Glomerular visceral epithelial cell (primary cell): ENCODE measurements at regions not wholly inside any gene's neighbourhood (a gene's known extent, or its start where the extent isn't known, plus 50 kb on each side); places are given as distances from the start of the nearest gene placed in this dataset.

Experiments used
- DNase-seq: peaks from one replicate; pipeline ENCODE4 v3.0.0-alpha.2; 2016; ENCODE audit errors: extremely low spot score

DNA sequence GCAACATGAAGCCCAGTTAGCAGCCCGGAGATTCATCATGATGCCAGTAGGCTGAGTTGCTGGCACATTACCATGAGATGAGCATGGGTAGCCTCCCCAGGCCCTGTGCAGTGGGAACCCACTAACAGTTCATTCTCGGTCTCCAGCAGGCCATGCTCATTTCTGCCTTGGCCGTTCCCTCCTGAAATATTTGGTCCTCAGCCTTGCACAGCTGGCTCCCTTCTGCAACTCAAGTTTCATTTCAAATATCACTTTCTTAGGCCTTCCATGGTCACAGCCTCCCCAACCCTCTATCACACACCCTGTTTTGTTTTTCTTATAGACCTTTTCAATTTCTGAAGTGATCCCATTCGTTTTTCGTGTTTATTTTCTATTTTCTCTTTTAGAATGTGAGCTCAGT lies 125.4 kb upstream of the VLDLR start:
- no peak for DNase-seq

DNA sequence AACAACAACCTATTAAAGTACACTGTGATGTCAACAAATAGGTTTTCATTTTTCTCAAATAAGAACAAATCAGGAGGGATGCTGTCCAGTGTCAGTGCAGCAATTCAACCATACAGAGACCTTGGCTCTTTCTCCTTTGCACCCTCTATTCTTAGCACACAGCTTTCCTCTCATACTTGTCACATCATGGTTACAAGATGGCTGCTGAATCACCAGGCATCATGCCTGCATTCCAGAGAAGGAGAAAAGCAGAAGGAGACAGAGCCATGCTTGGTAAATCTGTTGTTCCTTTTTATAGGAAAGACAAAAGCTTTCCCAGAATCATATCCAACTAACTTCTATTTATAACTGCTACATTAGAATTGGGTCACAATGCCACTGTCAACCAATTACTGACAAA lies 124.7 kb upstream of the VLDLR start:
- DNase-seq = no peak

- no peak for DNase-seq
Observed at GRCh38 chr9:2497666-2498400, 123.8 kb upstream of the VLDLR start.

DNA sequence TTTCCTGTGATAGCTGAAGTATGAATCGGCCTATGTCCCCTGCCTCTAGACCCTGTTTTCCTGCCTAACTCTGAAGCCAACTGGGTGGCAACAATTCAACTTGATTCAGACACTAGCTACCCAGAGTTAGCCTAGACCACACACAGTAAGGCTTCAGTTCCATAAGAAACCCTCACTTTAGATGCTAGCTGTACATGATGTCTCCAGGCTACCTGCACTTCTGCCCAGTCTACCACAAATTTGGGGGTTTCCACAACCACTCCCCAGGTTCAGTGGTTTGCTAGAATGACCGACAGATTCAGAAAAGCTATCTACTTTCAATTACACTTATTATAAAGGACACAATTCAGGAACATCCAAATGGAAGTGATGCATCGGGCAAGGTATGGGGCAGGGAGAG lies 119.4 kb upstream of the VLDLR start:
- DNase-seq = no peak

DNA sequence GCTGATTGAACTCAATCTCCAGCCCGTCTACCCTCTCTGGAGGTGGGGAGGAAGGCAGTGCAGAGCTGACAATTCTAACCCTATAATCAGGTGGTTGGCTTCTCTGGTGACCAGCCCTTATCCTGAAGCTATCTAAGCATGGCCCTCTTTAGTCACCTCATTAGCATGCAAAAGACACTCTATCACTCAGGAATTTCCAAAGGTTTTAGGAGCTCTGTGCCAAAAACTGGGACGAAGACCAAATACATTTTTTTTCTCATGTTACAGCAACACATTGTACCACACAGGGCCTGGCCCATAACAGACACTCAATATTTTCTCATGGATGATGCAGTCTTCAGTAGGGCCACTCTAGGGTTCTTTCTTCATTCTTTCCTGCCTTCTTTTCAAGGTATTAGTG lies 118.8 kb upstream of the VLDLR start:
- DNase-seq = peak; percentile 6

- no peak for DNase-seq
Observed at GRCh38 chr9:2506321-2506720, 115.3 kb upstream of the VLDLR start.

GRCh38 chr9:2523591-2523990 lies 98.0 kb upstream of the VLDLR start:
- no peak for DNase-seq

- DNase-seq = no peak
Observed at GRCh38 chr9:2524601-2525000, 97.0 kb upstream of the VLDLR start.

DNA sequence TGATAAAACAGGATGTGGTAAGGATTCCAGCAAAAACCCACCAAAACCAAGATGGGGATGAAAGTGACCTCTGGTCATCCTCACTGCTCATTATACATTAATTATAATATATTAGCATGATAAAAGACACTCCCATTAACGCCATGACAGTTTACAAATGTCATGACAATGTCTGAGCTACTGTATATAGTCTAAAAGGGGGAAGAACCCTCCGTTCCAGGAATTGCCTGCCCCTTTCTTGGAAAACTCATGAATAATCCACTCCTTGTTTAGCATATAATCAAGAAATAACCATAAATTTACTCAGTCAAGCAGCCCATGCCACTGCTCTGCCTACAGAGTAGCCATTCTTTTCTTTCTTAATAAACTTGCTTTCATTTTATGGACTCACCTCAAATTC lies 96.4 kb upstream of the VLDLR start:
- DNase-seq = no peak

- no peak for DNase-seq
Observed at GRCh38 chr9:2526071-2526828, 95.3 kb upstream of the VLDLR start.

GRCh38 chr9:2531481-2531880 lies 90.1 kb upstream of the VLDLR start:
- no peak for DNase-seq

DNA sequence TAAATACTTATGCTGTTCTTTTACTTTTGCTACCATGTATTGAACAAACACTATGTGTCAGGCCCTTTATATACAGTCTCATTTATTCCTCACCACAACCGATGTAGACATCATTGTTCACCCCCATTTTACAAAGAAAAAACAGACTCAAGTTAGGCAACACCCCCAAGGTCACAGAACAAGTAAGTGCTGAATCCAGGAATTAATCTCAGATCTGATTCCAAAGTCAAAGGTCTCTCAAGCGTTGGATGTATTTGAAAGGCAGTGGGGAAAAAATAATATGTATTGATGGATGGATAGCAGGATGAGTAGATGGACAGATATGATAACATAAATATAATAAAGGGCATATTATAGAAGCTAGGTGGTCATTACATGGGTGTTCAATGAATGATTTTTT lies 85.1 kb upstream of the VLDLR start:
- no peak for DNase-seq

DNA sequence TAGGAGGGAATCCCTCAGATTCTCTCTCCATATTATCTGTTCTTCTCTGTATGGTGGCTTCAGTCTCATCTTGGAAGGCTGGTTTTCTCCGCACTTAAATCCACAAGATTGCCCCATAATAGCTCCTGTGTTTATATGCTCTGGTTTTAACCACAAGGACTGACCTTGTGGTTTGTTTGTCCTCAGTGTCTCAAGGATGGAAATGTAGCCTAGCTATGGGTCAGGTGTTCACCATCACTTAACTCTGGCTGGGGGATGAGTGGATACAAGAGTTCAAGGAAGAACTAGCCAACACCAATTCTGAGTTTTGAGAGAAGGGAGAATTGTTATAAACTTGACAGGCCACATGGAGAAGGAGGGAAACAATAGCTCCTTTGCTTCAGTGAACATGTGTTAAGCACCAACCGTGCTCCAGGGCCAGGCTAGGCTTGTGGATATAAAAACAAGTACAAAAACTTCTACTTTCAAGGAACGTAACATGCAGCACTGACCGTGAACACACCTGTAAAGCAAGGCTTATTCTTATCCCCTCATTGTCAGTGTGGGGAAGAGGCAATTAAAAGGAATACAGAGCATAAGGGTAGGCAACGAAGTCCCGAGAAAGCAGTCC lies 75.6 kb upstream of the VLDLR start:
- DNase-seq = no peak

DNA sequence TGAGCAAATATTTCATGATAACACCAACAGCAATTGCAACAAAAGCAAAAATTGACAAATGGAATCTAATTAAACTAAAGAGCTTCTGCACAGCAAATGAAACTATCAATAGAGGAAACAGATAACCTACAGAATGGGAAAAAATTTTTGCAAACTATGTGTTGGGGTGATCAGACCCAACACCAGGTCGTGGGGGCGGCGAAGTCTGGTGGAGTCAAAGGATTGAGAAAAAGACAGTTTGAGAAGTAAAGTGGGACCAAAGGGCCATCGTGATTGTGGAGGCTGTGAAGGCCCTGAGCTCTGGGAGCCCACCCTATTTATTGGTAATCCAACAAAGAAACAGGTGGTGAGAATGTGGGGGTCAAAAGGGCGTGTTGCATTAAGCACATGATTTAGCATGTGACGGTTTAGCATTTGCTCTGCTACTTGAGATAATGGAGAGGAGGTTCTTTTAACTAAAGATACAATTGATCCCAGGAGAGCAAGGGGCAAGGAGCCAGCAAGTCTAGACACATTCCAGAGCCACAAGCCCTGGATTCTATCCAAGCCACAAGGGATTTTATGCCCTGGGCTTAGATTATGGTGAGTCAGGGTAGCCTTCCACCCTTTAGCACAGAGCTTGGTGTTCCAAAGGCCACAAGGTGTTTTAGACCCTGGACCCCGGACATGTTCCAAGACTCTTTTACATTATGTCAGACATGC lies 65.5 kb upstream of the VLDLR start:
- DNase-seq = peak; percentile 49

DNA sequence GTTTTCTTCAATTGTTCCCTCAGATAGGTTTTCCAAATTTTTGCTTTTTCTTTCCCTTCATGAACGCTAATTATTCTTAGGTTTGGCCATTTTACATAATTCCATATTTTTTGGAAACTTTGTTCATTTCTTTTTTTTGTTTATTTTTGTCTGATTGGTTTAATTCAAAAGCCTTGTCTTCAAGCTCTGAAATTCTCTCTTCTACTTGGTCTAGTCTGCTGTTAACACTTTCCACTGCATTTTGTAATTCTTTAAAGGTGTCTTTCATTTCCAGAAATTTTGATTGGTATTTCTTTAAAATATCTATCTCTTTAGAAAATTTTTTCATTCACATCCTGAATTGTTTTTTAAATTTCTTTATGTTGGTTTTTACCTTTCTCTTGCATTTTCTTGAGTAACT lies 63.9 kb upstream of the VLDLR start:
- no peak for DNase-seq

DNA sequence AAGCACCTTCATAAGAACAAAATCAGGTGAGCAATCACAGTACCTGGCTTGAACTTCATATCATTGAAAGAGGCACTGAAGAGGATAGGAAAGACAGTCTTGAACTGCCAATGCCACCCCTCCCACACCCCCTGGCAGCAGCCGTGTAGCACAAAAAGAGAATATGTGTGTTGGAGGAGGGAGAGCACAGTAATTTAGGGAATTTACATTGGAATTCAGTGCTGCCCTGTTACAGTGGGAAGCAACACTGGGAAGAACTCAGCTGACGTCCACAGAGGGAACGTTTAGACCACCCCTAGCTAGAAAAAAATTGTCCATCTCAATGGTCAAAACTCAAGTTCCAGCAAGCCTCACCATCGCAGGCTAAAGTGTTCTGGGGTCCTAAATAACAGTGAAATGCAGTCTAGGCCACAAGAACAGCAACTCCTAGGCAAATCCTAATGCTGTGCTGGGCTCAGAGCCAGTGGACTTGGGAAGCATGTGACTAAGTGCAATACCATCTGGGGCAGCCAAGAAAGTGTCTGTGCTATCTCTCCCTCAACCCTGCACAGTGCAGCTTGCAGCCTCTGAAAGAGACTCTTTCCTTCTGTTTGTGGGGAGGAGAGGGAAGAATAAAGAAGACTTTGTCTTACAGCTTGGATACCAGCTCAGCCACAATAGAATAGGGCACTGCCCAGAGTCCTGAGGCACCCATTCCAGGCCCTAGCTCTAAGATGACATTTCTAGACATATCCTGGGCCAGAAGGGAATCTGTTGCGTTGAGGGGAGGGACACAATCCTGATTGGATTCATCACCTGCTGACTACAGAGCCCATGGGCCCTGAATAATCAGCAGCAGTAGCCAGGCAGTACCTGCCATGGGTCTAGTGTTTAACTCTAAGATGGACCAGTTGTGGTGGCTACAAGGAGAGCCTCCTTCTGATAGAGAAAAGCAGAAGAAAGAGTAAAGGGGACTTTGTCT lies 62.1 kb upstream of the VLDLR start:
- peak; percentile 84 for DNase-seq

DNA sequence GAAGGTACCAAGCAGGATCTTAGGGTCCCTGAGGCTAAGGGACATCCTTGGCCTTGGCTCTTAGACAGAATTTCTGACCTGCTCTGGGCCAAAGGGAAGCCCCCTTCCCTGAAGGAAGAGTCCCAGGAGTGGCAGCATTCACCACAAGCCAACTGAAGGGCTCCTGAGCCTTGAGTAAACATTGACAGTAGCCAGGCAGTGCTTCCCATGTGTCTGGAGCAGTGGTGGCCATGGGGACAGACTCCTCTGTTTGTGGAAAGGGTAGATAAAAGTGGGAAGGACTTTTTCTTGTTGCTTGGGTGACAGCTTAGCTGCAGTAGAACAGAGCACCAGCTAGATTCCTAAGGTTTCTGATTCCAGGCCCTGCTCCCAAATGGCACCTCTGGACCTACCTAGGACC lies 61.4 kb upstream of the VLDLR start:
- DNase-seq = no peak

GRCh38 chr9:2565676-2566340 lies 55.8 kb upstream of the VLDLR start:
- DNase-seq = no peak

GRCh38 chr9:2567922-2568321 lies 53.7 kb upstream of the VLDLR start:
- no peak for DNase-seq

GRCh38 chr9:2568689-2569088 lies 52.9 kb upstream of the VLDLR start:
- peak; percentile 28 for DNase-seq
